Tibial nerve (tissue), 3 donors: ENCODE measurements at regions not wholly inside any gene's neighbourhood (a gene's known extent, or its start where the extent isn't known, plus 50 kb on each side); places are given as distances from the start of the nearest gene placed in this dataset.

Experiments used
- POLR2A ChIP-seq, 2 donors: fragments of 450-650 bp; IDR thresholded peaks; one replicate each; pipeline ENCODE4 v1.6.1; 2017; ENCODE audit warnings: antibody characterized with exemption in 2 of 2, mild to moderate bottlenecking in 2 of 2, moderate library complexity in 2 of 2
- TF ChIP-seq, protein P1 (sequence below), 5 experiments: fragments of 200-600 bp in 3 of 5; fragments of 450-650 bp in 2 of 5; sonication (generic) in 3 of 5; IDR thresholded peaks; one replicate each; pipeline ENCODE4 v1.5.1; 2016 to 2019; ENCODE audit warnings: antibody characterized with exemption in 5 of 5, mild to moderate bottlenecking in 3 of 5, moderate library complexity in 2 of 5

DNA sequence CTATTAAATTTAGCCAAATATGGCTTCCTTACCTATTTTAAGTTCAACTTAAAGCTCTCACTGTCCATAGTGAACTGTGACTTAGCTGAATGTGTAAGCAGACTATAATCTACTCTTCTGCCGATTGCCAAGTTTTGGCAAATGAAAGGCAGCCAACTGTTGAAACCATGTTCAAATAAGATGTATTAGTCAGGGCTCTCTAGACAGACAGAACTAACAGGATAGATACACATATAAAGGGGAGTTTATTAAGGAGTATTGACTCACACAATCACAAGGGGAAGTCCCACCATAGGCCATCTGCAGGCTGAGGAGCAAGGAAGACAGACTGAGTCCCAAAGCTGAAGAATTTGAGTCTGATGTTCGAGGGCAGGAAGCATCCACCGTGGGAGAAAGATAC is 837.7 kb upstream of the AUTS2 start:
- TF ChIP-seq, protein P1, sequence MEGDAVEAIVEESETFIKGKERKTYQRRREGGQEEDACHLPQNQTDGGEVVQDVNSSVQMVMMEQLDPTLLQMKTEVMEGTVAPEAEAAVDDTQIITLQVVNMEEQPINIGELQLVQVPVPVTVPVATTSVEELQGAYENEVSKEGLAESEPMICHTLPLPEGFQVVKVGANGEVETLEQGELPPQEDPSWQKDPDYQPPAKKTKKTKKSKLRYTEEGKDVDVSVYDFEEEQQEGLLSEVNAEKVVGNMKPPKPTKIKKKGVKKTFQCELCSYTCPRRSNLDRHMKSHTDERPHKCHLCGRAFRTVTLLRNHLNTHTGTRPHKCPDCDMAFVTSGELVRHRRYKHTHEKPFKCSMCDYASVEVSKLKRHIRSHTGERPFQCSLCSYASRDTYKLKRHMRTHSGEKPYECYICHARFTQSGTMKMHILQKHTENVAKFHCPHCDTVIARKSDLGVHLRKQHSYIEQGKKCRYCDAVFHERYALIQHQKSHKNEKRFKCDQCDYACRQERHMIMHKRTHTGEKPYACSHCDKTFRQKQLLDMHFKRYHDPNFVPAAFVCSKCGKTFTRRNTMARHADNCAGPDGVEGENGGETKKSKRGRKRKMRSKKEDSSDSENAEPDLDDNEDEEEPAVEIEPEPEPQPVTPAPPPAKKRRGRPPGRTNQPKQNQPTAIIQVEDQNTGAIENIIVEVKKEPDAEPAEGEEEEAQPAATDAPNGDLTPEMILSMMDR (IDR thresholded peaks at IDR 0.05), result no peak
- no peak for TF ChIP-seq POLR2A (IDR thresholded peaks at IDR 0.05)
